ENCODE measurements at regions not wholly inside any gene's neighbourhood (a gene's known extent, or its start where the extent isn't known, plus 50 kb on each side); places are given as distances from the start of the nearest gene placed in this dataset.

GRCh38 chr13:65965501-65965900 is 1264.6 kb downstream of the PCDH9 start:
- H3K27ac ChIP-seq, result no peak overlapping the region
- CTCF ChIA-PET, result no interaction called here
- TF ChIP-seq, protein P1, sequence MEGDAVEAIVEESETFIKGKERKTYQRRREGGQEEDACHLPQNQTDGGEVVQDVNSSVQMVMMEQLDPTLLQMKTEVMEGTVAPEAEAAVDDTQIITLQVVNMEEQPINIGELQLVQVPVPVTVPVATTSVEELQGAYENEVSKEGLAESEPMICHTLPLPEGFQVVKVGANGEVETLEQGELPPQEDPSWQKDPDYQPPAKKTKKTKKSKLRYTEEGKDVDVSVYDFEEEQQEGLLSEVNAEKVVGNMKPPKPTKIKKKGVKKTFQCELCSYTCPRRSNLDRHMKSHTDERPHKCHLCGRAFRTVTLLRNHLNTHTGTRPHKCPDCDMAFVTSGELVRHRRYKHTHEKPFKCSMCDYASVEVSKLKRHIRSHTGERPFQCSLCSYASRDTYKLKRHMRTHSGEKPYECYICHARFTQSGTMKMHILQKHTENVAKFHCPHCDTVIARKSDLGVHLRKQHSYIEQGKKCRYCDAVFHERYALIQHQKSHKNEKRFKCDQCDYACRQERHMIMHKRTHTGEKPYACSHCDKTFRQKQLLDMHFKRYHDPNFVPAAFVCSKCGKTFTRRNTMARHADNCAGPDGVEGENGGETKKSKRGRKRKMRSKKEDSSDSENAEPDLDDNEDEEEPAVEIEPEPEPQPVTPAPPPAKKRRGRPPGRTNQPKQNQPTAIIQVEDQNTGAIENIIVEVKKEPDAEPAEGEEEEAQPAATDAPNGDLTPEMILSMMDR (conservative IDR thresholded peaks at IDR 0.05; ENCODE audit: low read depth), result no peak
- DNase-seq (ENCODE audit: low spot score), result no peak
- POLR2A ChIA-PET (ENCODE audit: low non-redundant PET), result no interaction called here

GRCh38 chr13:65964672-65965071 is 1265.5 kb downstream of the PCDH9 start:
- TF ChIP-seq, protein P1 (conservative IDR thresholded peaks at IDR 0.05; ENCODE audit: low read depth), result no peak
- no peak for DNase-seq (ENCODE audit: low spot score)
- no peak overlapping the region for H3K27ac ChIP-seq
- POLR2A ChIA-PET (ENCODE audit: low non-redundant PET), result no interaction called here
- CTCF ChIA-PET, result no interaction called here

- no peak for DNase-seq (ENCODE audit: low spot score)
- no peak overlapping the region for H3K27ac ChIP-seq
- ChIA-PET POLR2A (ENCODE audit: low non-redundant PET) (no interaction called here), CTCF (interaction anchor here (0.7 kb wide), 1 partner anchor 1142 kb away, joined by 3 read pairs; no protein-coding TSS in a partner anchor)
- TF ChIP-seq, protein P1 (conservative IDR thresholded peaks at IDR 0.05; ENCODE audit: low read depth), result no peak
Measured at GRCh38 chr13:65959305-65959704, 1270.8 kb downstream of the PCDH9 start.

GRCh38 chr13:65946387-65946786 is 1283.7 kb downstream of the PCDH9 start:
- ChIA-PET CTCF (no interaction called here), POLR2A (ENCODE audit: low non-redundant PET) (no interaction called here)
- no peak for DNase-seq (ENCODE audit: low spot score)
- no peak overlapping the region for H3K27ac ChIP-seq
- TF ChIP-seq, protein P1 (conservative IDR thresholded peaks at IDR 0.05; ENCODE audit: low read depth), result no peak

- DNase-seq (ENCODE audit: low spot score), result no peak
- TF ChIP-seq, protein P1 (conservative IDR thresholded peaks at IDR 0.05; ENCODE audit: low read depth), result no peak
- CTCF ChIA-PET, result no interaction called here
- no peak overlapping the region for H3K27ac ChIP-seq
- POLR2A ChIA-PET (ENCODE audit: low non-redundant PET), result no interaction called here
Measured at GRCh38 chr13:65943708-65944107, 1286.4 kb downstream of the PCDH9 start.

DNA sequence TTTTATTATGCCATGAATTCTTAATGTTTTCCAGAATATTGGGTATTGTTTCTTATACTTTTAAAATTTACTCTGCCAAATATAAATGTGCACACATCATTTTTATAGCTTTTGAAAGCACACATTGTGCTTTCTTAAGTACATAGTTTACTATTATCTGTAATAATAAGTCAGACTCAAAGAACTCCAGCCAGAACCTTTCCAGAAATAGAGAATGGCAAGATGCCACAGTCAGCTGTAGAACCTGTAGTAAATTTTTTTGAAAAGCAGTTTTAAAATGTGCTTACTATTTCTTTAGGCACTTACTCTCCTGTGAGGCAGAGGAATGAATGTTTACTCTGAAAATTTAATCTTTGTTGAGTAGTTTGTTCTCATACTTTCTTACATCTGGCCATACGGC is 1287.1 kb downstream of the PCDH9 start:
- TF ChIP-seq, protein P1 (conservative IDR thresholded peaks at IDR 0.05; ENCODE audit: low read depth), result no peak
- DNase-seq (ENCODE audit: low spot score), result no peak
- ChIA-PET CTCF (no interaction called here), POLR2A (ENCODE audit: low non-redundant PET) (no interaction called here)
- H3K27ac ChIP-seq, result no peak overlapping the region

DNA sequence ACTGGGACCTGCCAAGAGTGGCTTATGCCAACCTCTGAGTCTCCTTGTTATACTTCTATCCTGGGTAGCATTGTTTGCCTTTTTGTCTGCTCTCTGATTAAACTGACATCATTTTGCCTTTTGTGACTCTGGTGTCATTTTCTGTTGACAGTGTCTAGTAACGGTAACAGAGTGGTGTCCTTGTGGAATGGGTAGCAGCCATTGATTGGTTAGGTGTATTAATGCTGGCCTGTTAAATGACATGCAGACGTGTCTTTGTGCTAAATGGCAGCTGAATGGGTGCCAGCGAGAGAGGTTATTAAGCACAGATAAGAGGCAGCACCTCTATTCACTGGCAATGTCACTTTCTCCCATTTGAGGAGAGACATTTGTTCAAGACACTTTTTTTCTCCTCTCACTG is 1289.4 kb downstream of the PCDH9 start:
- no peak for DNase-seq (ENCODE audit: low spot score)
- TF ChIP-seq, protein P1 (conservative IDR thresholded peaks at IDR 0.05; ENCODE audit: low read depth), result no peak
- ChIA-PET CTCF (no interaction called here), POLR2A (ENCODE audit: low non-redundant PET) (no interaction called here)
- H3K27ac ChIP-seq, result no peak overlapping the region
